ENCODE measurements at regions not wholly inside any gene's neighbourhood (a gene's known extent, or its start where the extent isn't known, plus 50 kb on each side); places are given as distances from the start of the nearest gene placed in this dataset.

DNA sequence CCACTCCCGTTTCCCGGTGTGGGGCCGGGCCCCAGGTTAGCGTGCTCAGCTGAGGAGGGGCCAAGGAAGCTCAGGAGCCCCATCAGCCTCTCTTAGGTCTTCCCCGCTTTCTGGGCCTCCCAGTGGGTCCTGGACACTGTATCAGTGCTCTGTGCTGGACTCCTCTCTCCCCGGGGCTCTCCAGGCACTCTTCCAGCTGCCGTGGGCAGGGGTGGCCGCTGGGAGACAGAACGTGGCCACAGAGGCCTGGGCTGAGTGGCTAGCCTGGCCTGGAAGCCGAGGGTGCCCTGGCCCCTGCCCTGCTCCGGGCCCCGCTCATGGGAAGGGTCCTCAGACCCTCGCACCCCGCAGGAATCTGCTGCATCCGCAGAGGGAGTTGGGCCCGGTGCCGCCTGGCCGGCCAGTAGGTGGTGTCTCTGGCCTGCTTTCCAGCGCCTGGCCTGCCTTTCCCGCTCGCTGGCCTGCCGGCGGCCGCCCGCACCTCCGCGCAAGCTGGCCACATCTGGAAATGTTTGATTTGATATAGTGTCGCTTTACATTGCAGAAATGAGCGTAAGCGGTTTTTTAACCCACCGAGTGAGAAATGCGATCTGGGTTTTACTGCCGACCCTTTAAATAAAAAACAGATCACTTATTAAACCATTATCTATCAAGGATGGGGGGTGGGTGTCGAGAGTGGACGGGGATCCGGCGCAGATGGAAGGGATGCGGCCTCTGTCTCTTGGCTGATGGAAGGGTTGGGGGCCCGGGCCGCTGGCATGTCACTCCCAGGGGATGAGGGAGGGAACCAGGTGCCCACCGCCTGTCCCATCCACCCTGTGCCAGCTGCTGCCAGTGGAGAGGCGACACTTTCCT lies 74.4 kb upstream of the TTC34 start:
- Histone ChIP-seq H3K27ac (no peak overlapping the region), H3K27me3 (ENCODE audit: control insufficient read depth, insufficient read depth, low read length) (no peaks in the 10 kb centered on the region), H3K9me3 (ENCODE audit: control insufficient read depth, low read length) (peaks cover 5% of the 10 kb centered on the region), H3K4me2 (ENCODE audit: low read length) (no peak overlapping the region), H3K4me3 (ENCODE audit: low read depth, low read length) (no peak overlapping the region), H2AFZ (no peak overlapping the region), H3K4me1 (no peaks in the 10 kb centered on the region), H3K79me2 (no peaks in the 10 kb centered on the region), H3K36me3 (ENCODE audit: control insufficient read depth, insufficient read depth, low read length) (no peaks in the 10 kb centered on the region), H3K9ac (no peak overlapping the region)
- TF ChIP-seq, protein P1, sequence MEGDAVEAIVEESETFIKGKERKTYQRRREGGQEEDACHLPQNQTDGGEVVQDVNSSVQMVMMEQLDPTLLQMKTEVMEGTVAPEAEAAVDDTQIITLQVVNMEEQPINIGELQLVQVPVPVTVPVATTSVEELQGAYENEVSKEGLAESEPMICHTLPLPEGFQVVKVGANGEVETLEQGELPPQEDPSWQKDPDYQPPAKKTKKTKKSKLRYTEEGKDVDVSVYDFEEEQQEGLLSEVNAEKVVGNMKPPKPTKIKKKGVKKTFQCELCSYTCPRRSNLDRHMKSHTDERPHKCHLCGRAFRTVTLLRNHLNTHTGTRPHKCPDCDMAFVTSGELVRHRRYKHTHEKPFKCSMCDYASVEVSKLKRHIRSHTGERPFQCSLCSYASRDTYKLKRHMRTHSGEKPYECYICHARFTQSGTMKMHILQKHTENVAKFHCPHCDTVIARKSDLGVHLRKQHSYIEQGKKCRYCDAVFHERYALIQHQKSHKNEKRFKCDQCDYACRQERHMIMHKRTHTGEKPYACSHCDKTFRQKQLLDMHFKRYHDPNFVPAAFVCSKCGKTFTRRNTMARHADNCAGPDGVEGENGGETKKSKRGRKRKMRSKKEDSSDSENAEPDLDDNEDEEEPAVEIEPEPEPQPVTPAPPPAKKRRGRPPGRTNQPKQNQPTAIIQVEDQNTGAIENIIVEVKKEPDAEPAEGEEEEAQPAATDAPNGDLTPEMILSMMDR (IDR thresholded peaks at IDR 0.05), result peak; percentile 46

DNA sequence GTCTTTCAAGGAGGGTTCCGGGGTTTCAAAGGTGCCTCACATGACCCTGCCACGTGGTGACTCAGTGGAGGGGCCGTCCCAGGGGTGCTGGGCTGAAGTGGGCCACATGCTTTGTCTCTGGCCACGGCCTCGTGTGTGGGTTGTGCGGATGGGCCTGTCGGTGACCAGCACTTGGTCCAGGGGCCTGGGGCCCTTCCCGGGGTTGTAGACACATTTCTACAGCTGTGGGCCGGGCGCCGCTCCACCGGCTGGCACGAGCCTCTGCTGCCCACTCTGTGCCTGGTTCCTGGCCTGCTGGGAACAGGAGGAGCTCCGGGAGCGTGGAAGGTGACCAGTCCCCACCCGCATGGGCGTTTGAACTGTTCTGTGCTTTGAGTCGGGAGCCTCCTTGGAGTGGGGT lies 75.4 kb upstream of the TTC34 start:
- no peaks in the 10 kb centered on the region for H3K9me3 ChIP-seq (ENCODE audit: control insufficient read depth, low read length)
- no peaks in the 10 kb centered on the region for H3K36me3 ChIP-seq (ENCODE audit: control insufficient read depth, insufficient read depth, low read length)
- H3K27ac ChIP-seq, result no peak overlapping the region
- no peak overlapping the region for H3K9ac ChIP-seq
- H3K79me2 ChIP-seq, result no peaks in the 10 kb centered on the region
- H2AFZ ChIP-seq, result no peak overlapping the region
- H3K4me2 ChIP-seq (ENCODE audit: low read length), result no peak overlapping the region
- no peaks in the 10 kb centered on the region for H3K4me1 ChIP-seq
- no peaks in the 10 kb centered on the region for H3K27me3 ChIP-seq (ENCODE audit: control insufficient read depth, insufficient read depth, low read length)
- H3K4me3 ChIP-seq (ENCODE audit: low read depth, low read length), result no peak overlapping the region
- TF ChIP-seq, protein P1 (IDR thresholded peaks at IDR 0.05), result no peak

DNA sequence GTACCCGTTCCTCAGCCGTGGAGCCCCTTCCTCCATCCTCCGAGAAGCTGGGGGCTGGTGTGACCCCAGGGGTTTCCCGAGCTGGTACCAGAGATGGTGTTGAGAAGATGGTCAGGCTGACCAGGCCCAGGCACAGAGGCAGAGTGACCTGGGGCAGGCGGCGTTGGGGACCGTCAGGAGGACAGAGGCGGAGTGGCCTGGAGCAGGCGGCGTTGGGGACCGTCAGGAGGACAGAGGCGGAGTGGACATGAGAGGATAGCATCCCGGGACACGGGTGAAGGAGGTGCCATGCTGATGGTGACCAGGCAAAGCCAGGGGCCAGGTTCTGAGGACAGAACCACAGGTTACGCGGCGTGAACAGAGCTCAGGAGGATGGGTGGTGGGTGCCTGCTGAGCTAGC lies 75.9 kb upstream of the TTC34 start:
- no peak overlapping the region for H3K4me3 ChIP-seq (ENCODE audit: low read depth, low read length)
- H3K27me3 ChIP-seq (ENCODE audit: control insufficient read depth, insufficient read depth, low read length), result no peaks in the 10 kb centered on the region
- H3K9ac ChIP-seq, result no peak overlapping the region

DNA sequence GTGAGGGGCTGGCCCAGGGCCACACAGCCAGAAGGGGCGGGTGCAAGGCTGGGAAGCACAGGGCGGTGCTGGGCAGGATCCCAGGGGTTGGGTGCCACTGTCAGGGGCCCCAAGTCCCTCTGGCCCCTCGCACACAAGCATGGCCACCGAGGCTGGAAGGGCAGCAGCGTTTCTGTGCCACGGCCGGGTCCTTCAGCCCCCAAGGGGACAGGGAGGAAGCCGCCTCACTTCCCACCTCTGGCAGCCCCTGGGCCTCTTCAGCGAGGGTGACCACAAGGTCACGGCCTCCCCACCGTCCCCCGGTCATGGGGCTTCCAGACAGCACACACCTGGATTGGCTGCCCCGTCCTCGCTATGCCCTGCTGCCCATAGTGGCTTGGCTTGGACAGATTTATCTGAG lies 77.1 kb upstream of the TTC34 start:
- Histone ChIP-seq H3K9me3 (ENCODE audit: control insufficient read depth, low read length) (no peaks in the 10 kb centered on the region), H3K9ac (no peak overlapping the region), H3K36me3 (ENCODE audit: control insufficient read depth, insufficient read depth, low read length) (no peaks in the 10 kb centered on the region), H2AFZ (no peak overlapping the region), H3K4me3 (ENCODE audit: low read depth, low read length) (no peak overlapping the region), H3K27ac (no peak overlapping the region), H3K4me1 (no peaks in the 10 kb centered on the region), H3K79me2 (no peaks in the 10 kb centered on the region), H3K27me3 (ENCODE audit: control insufficient read depth, insufficient read depth, low read length) (no peaks in the 10 kb centered on the region), H3K4me2 (ENCODE audit: low read length) (no peak overlapping the region)
- TF ChIP-seq, protein P1 (IDR thresholded peaks at IDR 0.05), result no peak

More for the DNA sequence above, 75.9 kb upstream of the TTC34 start:
- no peak overlapping the region for H2AFZ ChIP-seq
- TF ChIP-seq, protein P1 (IDR thresholded peaks at IDR 0.05), result no peak
- H3K4me2 ChIP-seq (ENCODE audit: low read length), result no peak overlapping the region
- H3K4me1 ChIP-seq, result no peaks in the 10 kb centered on the region
- no peaks in the 10 kb centered on the region for H3K36me3 ChIP-seq (ENCODE audit: control insufficient read depth, insufficient read depth, low read length)
- no peak overlapping the region for H3K27ac ChIP-seq
- no peaks in the 10 kb centered on the region for H3K79me2 ChIP-seq
- H3K9me3 ChIP-seq (ENCODE audit: control insufficient read depth, low read length), result no peaks in the 10 kb centered on the region

DNA sequence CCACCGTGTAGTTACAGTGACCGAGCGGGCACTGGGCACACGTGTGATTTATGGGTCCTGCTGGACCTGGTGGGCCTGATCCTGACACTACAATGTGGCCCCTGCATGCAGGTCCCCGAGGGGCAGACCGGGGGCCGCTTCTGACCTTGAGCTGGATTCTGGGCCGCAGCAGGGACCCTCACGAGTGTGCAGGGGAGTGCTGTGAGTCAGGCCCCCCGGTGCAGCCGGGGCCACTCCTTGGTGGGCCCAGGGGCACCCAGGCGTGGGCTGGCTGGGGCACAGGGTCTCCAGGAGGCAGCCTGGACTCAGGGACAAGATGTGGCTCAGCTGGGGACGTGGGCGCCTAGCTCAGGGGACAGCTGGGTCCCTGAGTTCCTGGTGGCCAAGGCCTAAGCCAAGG lies 77.5 kb upstream of the TTC34 start:
- Histone ChIP-seq H3K79me2 (no peaks in the 10 kb centered on the region), H3K9me3 (ENCODE audit: control insufficient read depth, low read length) (no peaks in the 10 kb centered on the region), H3K27me3 (ENCODE audit: control insufficient read depth, insufficient read depth, low read length) (no peaks in the 10 kb centered on the region), H3K4me2 (ENCODE audit: low read length) (no peak overlapping the region), H3K4me1 (no peaks in the 10 kb centered on the region), H2AFZ (no peak overlapping the region), H3K9ac (no peak overlapping the region), H3K36me3 (ENCODE audit: control insufficient read depth, insufficient read depth, low read length) (no peaks in the 10 kb centered on the region), H3K4me3 (ENCODE audit: low read depth, low read length) (no peak overlapping the region), H3K27ac (no peak overlapping the region)
- TF ChIP-seq, protein P1 (IDR thresholded peaks at IDR 0.05), result no peak
